Neural cell (in vitro differentiated cells): ENCODE measurements at regions not wholly inside any gene's neighbourhood (a gene's known extent, or its start where the extent isn't known, plus 50 kb on each side); places are given as distances from the start of the nearest gene placed in this dataset.

Experiments
- H2AFZ ChIP-seq: fragments of 200-600, 300-800 bp; sonication (generic), shearing (Covaris generic); 2 replicates; pipeline ENCODE4 v1.6.0; 2014; ENCODE audit warnings: low read depth, mild to moderate bottlenecking, antibody characterized with exemption, low read length, moderate library complexity
- H3F3A ChIP-seq: fragments of 200-600 bp; shearing (Covaris generic); 2 replicates; pipeline ENCODE4 v1.6.1; 2016; ENCODE audit warnings: mild to moderate bottlenecking, moderate library complexity, mixed read lengths, antibody characterized with exemption, low read length; ENCODE audit not compliant: insufficient read depth, poor library complexity, severe bottlenecking
- H3K27ac ChIP-seq: fragments of 200-600, 300-800 bp; sonication (generic), shearing (Covaris generic); 2 replicates; pipeline ENCODE4 v1.5.1; 2014; ENCODE audit warnings: mild to moderate bottlenecking, low read length, moderate library complexity
- H3K27me3 ChIP-seq: fragments of 300-800, 200-600 bp; sonication (generic), shearing (Covaris generic); 2 replicates; pipeline ENCODE4 v1.6.0; 2014; ENCODE audit warnings: mild to moderate bottlenecking, low read depth, low read length, moderate library complexity; ENCODE audit not compliant: insufficient read depth
- H3K36me3 ChIP-seq: fragments of 300-800, 200-600 bp; sonication (generic), shearing (Covaris generic); 2 replicates; pipeline ENCODE4 v1.5.1; 2014; ENCODE audit warnings: mild to moderate bottlenecking, antibody characterized with exemption, low read length, moderate library complexity; ENCODE audit not compliant: insufficient read depth
- H3K4me2 ChIP-seq: fragments of 300-800, 200-600 bp; sonication (generic), shearing (Covaris generic); 2 replicates; pipeline ENCODE4 v1.6.0; 2014; ENCODE audit warnings: mild to moderate bottlenecking, low read length
- H3K4me3 ChIP-seq: fragments of 300-800, 200-600 bp; sonication (generic), shearing (Covaris generic); 2 replicates; pipeline ENCODE4 v1.5.1; 2014; ENCODE audit warnings: mild to moderate bottlenecking, low read length, moderate library complexity
- H3K79me2 ChIP-seq: fragments of 200-600 bp; shearing (Covaris generic); replicated peaks from 2 replicates; pipeline ENCODE4 v1.6.0; 2014; ENCODE audit warnings: mild to moderate bottlenecking, low read length, moderate library complexity; ENCODE audit not compliant: insufficient read depth
- H3K9ac ChIP-seq: fragments of 300-800, 200-600 bp; sonication (generic), shearing (Covaris generic); 2 replicates; pipeline ENCODE4 v1.6.1; 2016; ENCODE audit warnings: mild to moderate bottlenecking, low read length, mixed read lengths
- H3K9me2 ChIP-seq: fragments of 200-600 bp; shearing (Covaris generic); 2 replicates; pipeline ENCODE4 v1.6.1; 2016; ENCODE audit warnings: mild to moderate bottlenecking, low read length, mixed read lengths; ENCODE audit not compliant: insufficient read depth
- H3K9me3 ChIP-seq: fragments of 200-600, 300-800 bp; sonication (generic), shearing (Covaris generic); 2 replicates; pipeline ENCODE4 v1.6.1; 2016; ENCODE audit warnings: mild to moderate bottlenecking, mixed run types, low read length, moderate library complexity, mixed read lengths
- H4K20me1 ChIP-seq: fragments of 200-600 bp; shearing (Covaris generic); 2 replicates; pipeline ENCODE4 v1.6.1; 2016; ENCODE audit warnings: mild to moderate bottlenecking, mixed run types; ENCODE audit not compliant: insufficient read depth
- EP300 ChIP-seq: fragments of 450-650 bp; conservative IDR thresholded peaks from 2 replicates; pipeline ENCODE4 v1.6.1; 2014; ENCODE audit warnings: antibody characterized with exemption, mild to moderate bottlenecking, moderate library complexity; ENCODE audit not compliant: poor library complexity, severe bottlenecking
- MXI1 ChIP-seq: fragments of 450-650 bp; conservative IDR thresholded peaks from 2 replicates; pipeline ENCODE4 v1.6.1; 2014; ENCODE audit warnings: antibody characterized with exemption, mild to moderate bottlenecking; ENCODE audit not compliant: poor library complexity, severe bottlenecking
- POLR2AphosphoS5 ChIP-seq: IDR thresholded peaks from 2 replicates; pipeline ENCODE4 v1.6.1; 2012
- RAD21 ChIP-seq: fragments of 450-650 bp; conservative IDR thresholded peaks from 2 replicates; pipeline ENCODE4 v1.6.1; 2014; ENCODE audit warnings: antibody characterized with exemption, mild to moderate bottlenecking, moderate library complexity
- REST ChIP-seq: IDR thresholded peaks from 2 replicates; pipeline ENCODE4 v1.6.1; 2012; ENCODE audit warnings: borderline replicate concordance
- SMC3 ChIP-seq: fragments of 450-650 bp; conservative IDR thresholded peaks from 2 replicates; pipeline ENCODE4 v1.6.1; 2014; ENCODE audit warnings: antibody characterized with exemption, mild to moderate bottlenecking, moderate library complexity; ENCODE audit not compliant: poor library complexity
- TAF1 ChIP-seq: IDR thresholded peaks from 2 replicates; pipeline ENCODE4 v1.6.1; 2012; ENCODE audit warnings: low read depth
- TF ChIP-seq, protein P1 (sequence below): fragments of 450-650 bp; IDR thresholded peaks from 2 replicates; pipeline ENCODE4 v1.5.1; 2014; ENCODE audit warnings: antibody characterized with exemption, mild to moderate bottlenecking, moderate library complexity; ENCODE audit not compliant: poor library complexity, severe bottlenecking

DNA sequence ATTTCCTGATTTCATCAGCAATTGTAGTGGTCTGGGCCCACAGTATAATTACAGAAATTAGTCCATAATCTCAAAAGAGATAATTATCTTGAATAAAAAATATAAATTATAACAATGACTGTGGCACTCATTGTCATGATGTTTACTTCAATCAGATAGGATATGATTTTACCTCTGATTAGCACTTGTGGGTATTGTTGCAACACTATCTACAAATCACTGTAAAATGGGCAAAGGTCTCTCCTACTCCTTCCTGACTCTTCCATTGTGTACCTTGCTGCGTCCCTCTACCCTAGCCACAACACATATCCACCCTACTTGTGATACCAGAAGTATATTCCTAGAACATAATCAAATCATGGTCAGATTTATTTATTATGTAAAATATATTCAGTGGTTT is 200.9 kb upstream of the TRIB2 start:
- no peak overlapping the region for H3K9ac ChIP-seq
- H4K20me1 ChIP-seq: no peaks in the 10 kb centered on the region
- no peak overlapping the region for H3K27ac ChIP-seq
- no peaks in the 10 kb centered on the region for H3K27me3 ChIP-seq
- no peak for TF ChIP-seq REST
- no peak for TF ChIP-seq MXI1
- TF ChIP-seq TAF1: no peak
- no peak for TF ChIP-seq POLR2AphosphoS5
- TF ChIP-seq, protein P1, sequence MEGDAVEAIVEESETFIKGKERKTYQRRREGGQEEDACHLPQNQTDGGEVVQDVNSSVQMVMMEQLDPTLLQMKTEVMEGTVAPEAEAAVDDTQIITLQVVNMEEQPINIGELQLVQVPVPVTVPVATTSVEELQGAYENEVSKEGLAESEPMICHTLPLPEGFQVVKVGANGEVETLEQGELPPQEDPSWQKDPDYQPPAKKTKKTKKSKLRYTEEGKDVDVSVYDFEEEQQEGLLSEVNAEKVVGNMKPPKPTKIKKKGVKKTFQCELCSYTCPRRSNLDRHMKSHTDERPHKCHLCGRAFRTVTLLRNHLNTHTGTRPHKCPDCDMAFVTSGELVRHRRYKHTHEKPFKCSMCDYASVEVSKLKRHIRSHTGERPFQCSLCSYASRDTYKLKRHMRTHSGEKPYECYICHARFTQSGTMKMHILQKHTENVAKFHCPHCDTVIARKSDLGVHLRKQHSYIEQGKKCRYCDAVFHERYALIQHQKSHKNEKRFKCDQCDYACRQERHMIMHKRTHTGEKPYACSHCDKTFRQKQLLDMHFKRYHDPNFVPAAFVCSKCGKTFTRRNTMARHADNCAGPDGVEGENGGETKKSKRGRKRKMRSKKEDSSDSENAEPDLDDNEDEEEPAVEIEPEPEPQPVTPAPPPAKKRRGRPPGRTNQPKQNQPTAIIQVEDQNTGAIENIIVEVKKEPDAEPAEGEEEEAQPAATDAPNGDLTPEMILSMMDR: no peak
- TF ChIP-seq RAD21: no peak
- no peak for TF ChIP-seq EP300
- no peak for TF ChIP-seq SMC3
- H3K36me3 ChIP-seq: no peaks in the 10 kb centered on the region
- H3K4me3 ChIP-seq: no peak overlapping the region
- no peak overlapping the region for H3K4me2 ChIP-seq
- no peaks in the 10 kb centered on the region for H3K79me2 ChIP-seq
- H3K9me3 ChIP-seq: no peaks in the 10 kb centered on the region
- H3F3A ChIP-seq: no peaks in the 10 kb centered on the region
- no peaks in the 10 kb centered on the region for H3K9me2 ChIP-seq
- no peak overlapping the region for H2AFZ ChIP-seq

DNA sequence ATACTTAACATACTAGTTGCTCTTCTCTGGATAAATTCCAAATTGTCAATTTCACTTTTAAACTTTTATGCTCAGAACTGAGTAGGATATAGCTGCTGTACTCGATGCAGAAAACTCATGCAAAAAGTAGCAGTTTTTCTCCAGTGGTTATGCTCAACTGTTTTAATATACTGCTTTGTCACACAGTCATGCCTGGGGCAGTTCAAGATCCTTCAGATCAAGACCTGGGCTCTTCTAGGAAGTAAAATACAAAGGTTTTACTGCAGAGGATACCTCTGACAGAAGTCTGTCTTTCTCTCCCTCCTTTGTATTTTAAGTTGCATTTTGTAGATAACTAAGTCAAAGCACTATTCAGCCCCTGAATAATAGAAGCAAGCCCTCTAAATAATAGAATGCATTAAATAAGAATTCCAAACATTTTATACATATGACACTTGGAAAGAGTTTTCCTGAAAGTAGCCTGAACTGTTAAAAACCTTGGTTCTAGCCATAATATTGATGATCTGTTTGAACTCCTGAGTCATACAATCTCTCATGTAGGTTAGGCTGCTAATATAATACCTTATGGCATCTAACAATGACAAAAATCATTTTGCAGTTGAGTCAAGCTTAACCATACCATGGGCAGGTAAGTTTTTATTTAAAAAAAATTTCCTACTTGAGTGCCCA is 183.3 kb upstream of the TRIB2 start:
- Histone ChIP-seq H3K9me3 (no peaks in the 10 kb centered on the region), H3K4me3 (no peak overlapping the region), H3K27me3 (no peaks in the 10 kb centered on the region), H3K9me2 (no peaks in the 10 kb centered on the region), H3K4me2 (no peak overlapping the region), H3K27ac (no peak overlapping the region), H4K20me1 (no peaks in the 10 kb centered on the region), H3K79me2 (no peaks in the 10 kb centered on the region), H3F3A (no peaks in the 10 kb centered on the region), H3K36me3 (no peaks in the 10 kb centered on the region), H2AFZ (no peak overlapping the region), H3K9ac (no peak overlapping the region)
- TF ChIP-seq POLR2AphosphoS5: no peak
- TF ChIP-seq MXI1: no peak
- no peak for TF ChIP-seq EP300
- TF ChIP-seq SMC3: no peak
- TF ChIP-seq, protein P1: no peak
